Daoy (cell line): ENCODE measurements at regions not wholly inside any gene's neighbourhood (a gene's known extent, or its start where the extent isn't known, plus 50 kb on each side); places are given as distances from the start of the nearest gene placed in this dataset.

Source experiments
- DNase-seq: peaks from one replicate; pipeline ENCODE4 v3.0.0-alpha.2; 2015; ENCODE audit warnings: low read depth

- DNase-seq = peak; percentile 1
These were observed 234.0 kb upstream of the ZC3H12C start for GRCh38 chr11:109859045-109859724.

GRCh38 chr11:109862835-109863234, 230.4 kb upstream of the ZC3H12C start:
- DNase-seq = no peak

GRCh38 chr11:109864151-109864661, 229.0 kb upstream of the ZC3H12C start:
- DNase-seq = no peak

GRCh38 chr11:109864834-109865547, 228.2 kb upstream of the ZC3H12C start:
- DNase-seq = no peak

- no peak for DNase-seq
These were observed 227.5 kb upstream of the ZC3H12C start for GRCh38 chr11:109865548-109866186.

GRCh38 chr11:109867784-109868183, 225.4 kb upstream of the ZC3H12C start:
- no peak for DNase-seq

- no peak for DNase-seq
These were observed 223.7 kb upstream of the ZC3H12C start for GRCh38 chr11:109869536-109869935.

- DNase-seq = no peak
These were observed 222.9 kb upstream of the ZC3H12C start for GRCh38 chr11:109870297-109870696.

GRCh38 chr11:109877043-109877442, 216.1 kb upstream of the ZC3H12C start:
- DNase-seq = no peak

- DNase-seq = no peak
These were observed 208.7 kb upstream of the ZC3H12C start for GRCh38 chr11:109884501-109884900.

GRCh38 chr11:109885006-109885405, 208.2 kb upstream of the ZC3H12C start:
- no peak for DNase-seq

GRCh38 chr11:109892321-109892794, 200.8 kb upstream of the ZC3H12C start:
- no peak for DNase-seq

GRCh38 chr11:109894242-109894641, 198.9 kb upstream of the ZC3H12C start:
- no peak for DNase-seq

GRCh38 chr11:109898592-109898991, 194.6 kb upstream of the ZC3H12C start:
- no peak for DNase-seq

GRCh38 chr11:109902764-109903433, 190.3 kb upstream of the ZC3H12C start:
- DNase-seq = no peak

GRCh38 chr11:109911488-109911887, 181.7 kb upstream of the ZC3H12C start:
- DNase-seq = no peak

- DNase-seq = no peak
These were observed 179.2 kb upstream of the ZC3H12C start for GRCh38 chr11:109914038-109914437.

- no peak for DNase-seq
These were observed 178.2 kb upstream of the ZC3H12C start for GRCh38 chr11:109914809-109915653.

GRCh38 chr11:109926941-109927340, 166.3 kb upstream of the ZC3H12C start:
- DNase-seq = no peak

GRCh38 chr11:109929308-109929707, 163.9 kb upstream of the ZC3H12C start:
- no peak for DNase-seq

- DNase-seq = peak; percentile 19
These were observed 160.1 kb upstream of the ZC3H12C start for GRCh38 chr11:109933126-109933525.
